Right lobe of liver (tissue), 6 donors: ENCODE measurements at regions not wholly inside any gene's neighbourhood (a gene's known extent, or its start where the extent isn't known, plus 50 kb on each side); places are given as distances from the start of the nearest gene placed in this dataset.

Experiments
- ATAC-seq, 4 donors: fragments of 200-7000 bp; cut with Tn5 transposase; one replicate each; pipeline ENCODE4 v1.9.1; 2020; ENCODE audit warnings: mild to moderate bottlenecking in 4 of 4, moderate library complexity in 4 of 4
- DNase-seq, 3 donors: peaks; one replicate each; pipeline ENCODE4 v3.0.0-alpha.2; 2020
- H3K27ac ChIP-seq, 3 donors: fragments of 200-600 bp; one replicate each; pipeline ENCODE4 v1.8.0; 2022
- H3K27me3 ChIP-seq, 2 donors: fragments of 200-600 bp; one replicate each; pipeline ENCODE4 v1.8.0; 2022
- H3K36me3 ChIP-seq, 4 donors: fragments of 200-600 bp; sonication (generic) in 1 of 4; one replicate each; pipeline versions ENCODE4 v1.5.1 to v1.8.0; 2017 to 2022; ENCODE audit warnings: control low read depth in 1 of 4
- H3K4me1 ChIP-seq, 4 donors: fragments of 200-600 bp; sonication (generic) in 1 of 4; one replicate each; pipeline versions ENCODE4 v1.5.1 to v1.8.0; 2017 to 2022; ENCODE audit warnings: control low read depth in 1 of 4
- H3K4me3 ChIP-seq, 3 donors: fragments of 200-600 bp; one replicate each; pipeline ENCODE4 v1.8.0; 2022
- H3K9me3 ChIP-seq, 4 donors: fragments of 200-600 bp; sonication (generic) in 1 of 4; one replicate each; pipeline versions ENCODE4 v1.5.1 to v1.8.0; 2017 to 2022; ENCODE audit warnings: control low read depth in 1 of 4
- CTCF ChIP-seq, 4 donors: fragments of 200-600 bp in 3 of 4; fragments of 450-650 bp in 1 of 4; IDR thresholded peaks; one replicate each; pipeline versions ENCODE4 v1.5.1 to v1.8.0; 2016 to 2022; ENCODE audit warnings: antibody characterized with exemption in 4 of 4, mild to moderate bottlenecking in 2 of 4
- POLR2A ChIP-seq: fragments of 450-650 bp; IDR thresholded peaks from one replicate; pipeline ENCODE4 v1.6.1; 2017; ENCODE audit warnings: antibody characterized with exemption, mild to moderate bottlenecking
- WGBS: methylation state at CpG from one replicate; pipeline ENCODE4 v1.1.6; 2018; ENCODE audit warnings: low coverage, low lambda C conversion rate; ENCODE audit not compliant: insufficient coverage; ENCODE audit errors: missing lambda C conversion rate; 5-methylcytosine and 5-hydroxymethylcytosine counted together
- intact Hi-C, 2 donors: fragments of 100-400 bp; cut with DNase I; formaldehyde crosslinking; loops; one replicate each; pipeline versions ENCODE4 v1.11.2 to v1.14.1; 2022
- donor health status: DM: no; HTN: yes; CAD: no.
- donor health status: DM: no; HTN: no; CAD: no.
- donor health status: DM: no; HTN: no; CAD: no.
- donor health status: DM: no; HTN: yes; CAD: no.
- donor health status: DM: no; HTN: yes; CAD: no.

GRCh38 chr1:47579809-47580208 is 142.0 kb downstream of the FOXD2 start:
- no peak for TF ChIP-seq POLR2A
- TF ChIP-seq CTCF (IDR thresholded peaks at IDR 0.05): no peak
- Histone ChIP-seq H3K9me3 (no peaks in the 10 kb centered on the region), H3K27ac (no peak overlapping the region), H3K4me3 (no peak overlapping the region), H3K36me3 (no peaks in the 10 kb centered on the region), H3K27me3 (no peaks in the 10 kb centered on the region), H3K4me1 (no peaks in the 10 kb centered on the region)
- intact Hi-C loops: no loop called here
- ATAC-seq: no peak
- WGBS: 56% methylated on average over 1 of the region's 2 CpGs
- DNase-seq: peak in 1 of 3 donors; percentile 13

- H3K27me3 ChIP-seq: no peaks in the 10 kb centered on the region
- DNase-seq (peak in 1 of 3 donors; percentile 17), ATAC-seq (no peak)
- H3K9me3 ChIP-seq: no peaks in the 10 kb centered on the region
- no peak overlapping the region for H3K4me3 ChIP-seq
- H3K36me3 ChIP-seq: no peaks in the 10 kb centered on the region
- H3K27ac ChIP-seq: no peak overlapping the region
- intact Hi-C loops: no loop called here
- H3K4me1 ChIP-seq: no peaks in the 10 kb centered on the region
- 92% methylated on average over 3 of the region's 11 CpGs for WGBS
- TF ChIP-seq POLR2A (no peak), CTCF (IDR thresholded peaks at IDR 0.05) (no peak)
Observed at GRCh38 chr1:47580451-47580995, 142.7 kb downstream of the FOXD2 start.

- no peak overlapping the region for H3K4me3 ChIP-seq
- no peak overlapping the region for H3K27ac ChIP-seq
- no peaks in the 10 kb centered on the region for H3K27me3 ChIP-seq
- WGBS: 56% methylated on average over 6 of the region's 8 CpGs
- H3K4me1 ChIP-seq: no peaks in the 10 kb centered on the region
- no peaks in the 10 kb centered on the region for H3K36me3 ChIP-seq
- ATAC-seq (no peak), DNase-seq (peak in 1 of 3 donors; percentile 12)
- TF ChIP-seq POLR2A (no peak), CTCF (IDR thresholded peaks at IDR 0.05) (no peak)
- H3K9me3 ChIP-seq: no peaks in the 10 kb centered on the region
- intact Hi-C loops: no loop called here
Observed at GRCh38 chr1:47582891-47583608, 145.2 kb downstream of the FOXD2 start.

- H3K27me3 ChIP-seq: no peaks in the 10 kb centered on the region
- no peaks in the 10 kb centered on the region for H3K4me1 ChIP-seq
- H3K9me3 ChIP-seq: no peaks in the 10 kb centered on the region
- TF ChIP-seq POLR2A: no peak
- no peak overlapping the region for H3K4me3 ChIP-seq
- DNase-seq: peak in 1 of 3 donors; percentile 25
- 57% methylated on average over 1 of the region's 1 CpG for WGBS
- no peak overlapping the region for H3K27ac ChIP-seq
- no peak for ATAC-seq
- intact Hi-C loops: no loop called here
- H3K36me3 ChIP-seq: no peaks in the 10 kb centered on the region
Observed at GRCh38 chr1:47584249-47584648, 146.4 kb downstream of the FOXD2 start.

GRCh38 chr1:47585141-47585902 is 147.5 kb downstream of the FOXD2 start:
- peak in 1 of 3 donors; percentile 10 for DNase-seq
- intact Hi-C loops: no loop called here
- 69% methylated on average over 7 of the region's 9 CpGs for WGBS
- TF ChIP-seq CTCF (IDR thresholded peaks at IDR 0.05): no peak
- TF ChIP-seq POLR2A: no peak
- Histone ChIP-seq H3K9me3 (no peaks in the 10 kb centered on the region), H3K36me3 (no peaks in the 10 kb centered on the region), H3K4me1 (no peaks in the 10 kb centered on the region), H3K27me3 (no peaks in the 10 kb centered on the region), H3K27ac (no peak overlapping the region), H3K4me3 (no peak overlapping the region)
- no peak for ATAC-seq
